Sigmoid colon (tissue), 4 donors: ENCODE measurements at regions not wholly inside any gene's neighbourhood (a gene's known extent, or its start where the extent isn't known, plus 50 kb on each side); places are given as distances from the start of the nearest gene placed in this dataset.

Experiments used
- CTCF ChIP-seq, 4 experiments: fragments of 450-650 bp in 3 of 4; fragments of 200-600 bp in 1 of 4; IDR thresholded peaks; one replicate each; pipeline ENCODE4 v1.5.1; 2016 to 2019; ENCODE audit warnings: antibody characterized with exemption in 4 of 4, mild to moderate bottlenecking in 3 of 4, moderate library complexity in 2 of 4
- EP300 ChIP-seq, 4 donors: sonication (generic); formaldehyde crosslinking; IDR thresholded peaks; one replicate each; pipeline ENCODE4 v1.6.1; 2017; ENCODE audit warnings: antibody characterized with exemption in 4 of 4
- POLR2A ChIP-seq, 2 donors: fragments of 450-650 bp; IDR thresholded peaks; one replicate each; pipeline ENCODE4 v1.6.1; 2016; ENCODE audit warnings: antibody characterized with exemption in 2 of 2, mild to moderate bottlenecking in 2 of 2, moderate library complexity in 2 of 2
- POLR2AphosphoS5 ChIP-seq, 4 donors: sonication (generic); formaldehyde crosslinking; IDR thresholded peaks; one replicate each; pipeline ENCODE4 v1.6.1; 2017; ENCODE audit warnings: antibody characterized with exemption in 4 of 4

GRCh38 chr3:118505784-118506183 lies 528.9 kb downstream of the IGSF11 start:
- TF ChIP-seq CTCF (IDR thresholded peaks at IDR 0.05) (no peak), POLR2AphosphoS5 (IDR thresholded peaks at IDR 0.05) (no peak), POLR2A (IDR thresholded peaks at IDR 0.05) (no peak), EP300 (IDR thresholded peaks at IDR 0.05) (no peak)
